HEK293 (cell line): ENCODE measurements at regions not wholly inside any gene's neighbourhood (a gene's known extent, or its start where the extent isn't known, plus 50 kb on each side); places are given as distances from the start of the nearest gene placed in this dataset.

Experiments used
- MYNN ChIP-seq: fragments of 450-650 bp; formaldehyde crosslinking; IDR thresholded peaks from 2 replicates; pipeline ENCODE4 v1.5.1; 2016; ENCODE audit warnings: missing biosample characterization, missing genetic modification characterization, borderline replicate concordance
- TCF7L2 ChIP-seq: IDR thresholded peaks from 2 replicates; pipeline ENCODE4 v1.6.1; 2011; ENCODE audit warnings: low read depth, mild to moderate bottlenecking, inconsistent platforms, low read length, moderate library complexity, borderline replicate concordance
- ZBTB7A ChIP-seq: fragments of 450-650 bp; formaldehyde crosslinking; IDR thresholded peaks from 2 replicates; pipeline ENCODE4 v1.5.1; 2016; ENCODE audit warnings: low read depth, missing biosample characterization, missing genetic modification characterization
- ZNF473 ChIP-seq: fragments of 450-650 bp; formaldehyde crosslinking; IDR thresholded peaks from 2 replicates; pipeline ENCODE4 v1.5.1; 2017; ENCODE audit warnings: missing biosample characterization, missing genetic modification characterization
- ZNF488 ChIP-seq: fragments of 450-650 bp; formaldehyde crosslinking; IDR thresholded peaks from 2 replicates; pipeline ENCODE4 v1.5.1; 2016; ENCODE audit warnings: missing biosample characterization, missing genetic modification characterization
- ZNF670 ChIP-seq: fragments of 450-650 bp; formaldehyde crosslinking; IDR thresholded peaks from 2 replicates; pipeline ENCODE4 v1.5.1; 2016; ENCODE audit warnings: missing biosample characterization, missing genetic modification characterization, low read depth
- TF ChIP-seq, protein P1 (sequence below): fragments of 450-650 bp; formaldehyde crosslinking; IDR thresholded peaks from 2 replicates; pipeline ENCODE4 v1.5.1; 2016; ENCODE audit warnings: missing biosample characterization, missing genetic modification characterization

- TF ChIP-seq ZNF473 (tag by site-specific recombination) (no peak), ZNF670 (tag by site-specific recombination) (no peak), ZNF488 (tag by site-specific recombination) (no peak), MYNN (tag by site-specific recombination) (no peak), TCF7L2 (no peak), ZBTB7A (tag by site-specific recombination) (no peak)
- TF ChIP-seq, protein P1, sequence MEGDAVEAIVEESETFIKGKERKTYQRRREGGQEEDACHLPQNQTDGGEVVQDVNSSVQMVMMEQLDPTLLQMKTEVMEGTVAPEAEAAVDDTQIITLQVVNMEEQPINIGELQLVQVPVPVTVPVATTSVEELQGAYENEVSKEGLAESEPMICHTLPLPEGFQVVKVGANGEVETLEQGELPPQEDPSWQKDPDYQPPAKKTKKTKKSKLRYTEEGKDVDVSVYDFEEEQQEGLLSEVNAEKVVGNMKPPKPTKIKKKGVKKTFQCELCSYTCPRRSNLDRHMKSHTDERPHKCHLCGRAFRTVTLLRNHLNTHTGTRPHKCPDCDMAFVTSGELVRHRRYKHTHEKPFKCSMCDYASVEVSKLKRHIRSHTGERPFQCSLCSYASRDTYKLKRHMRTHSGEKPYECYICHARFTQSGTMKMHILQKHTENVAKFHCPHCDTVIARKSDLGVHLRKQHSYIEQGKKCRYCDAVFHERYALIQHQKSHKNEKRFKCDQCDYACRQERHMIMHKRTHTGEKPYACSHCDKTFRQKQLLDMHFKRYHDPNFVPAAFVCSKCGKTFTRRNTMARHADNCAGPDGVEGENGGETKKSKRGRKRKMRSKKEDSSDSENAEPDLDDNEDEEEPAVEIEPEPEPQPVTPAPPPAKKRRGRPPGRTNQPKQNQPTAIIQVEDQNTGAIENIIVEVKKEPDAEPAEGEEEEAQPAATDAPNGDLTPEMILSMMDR (tag by site-specific recombination): no peak
Measured at GRCh38 chr7:101701153-101701794, 72.2 kb upstream of the MYL10 start.
